ENCODE measurements at regions not wholly inside any gene's neighbourhood (a gene's known extent, or its start where the extent isn't known, plus 50 kb on each side); places are given as distances from the start of the nearest gene placed in this dataset.

DNA sequence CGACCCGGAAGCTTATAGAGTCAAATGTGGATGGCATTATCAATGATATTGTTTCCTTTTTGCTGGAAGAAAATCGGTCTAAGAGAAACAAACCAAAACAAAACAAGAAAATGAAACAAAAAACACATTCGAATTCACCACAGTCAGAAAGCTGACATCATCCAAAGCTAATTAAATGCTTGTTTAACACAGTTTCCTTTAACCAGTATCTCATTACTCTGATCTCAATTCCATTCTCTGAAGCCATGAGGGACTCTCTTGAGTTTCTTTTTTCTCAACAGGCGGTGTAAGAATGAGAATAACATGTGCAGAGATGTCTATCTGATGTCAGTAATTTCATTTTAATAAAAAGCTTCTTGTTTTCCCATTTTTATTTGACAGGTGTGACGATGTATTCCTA lies 1448.3 kb upstream of the DDX18 start:
- H3K9me3 ChIP-seq (ENCODE audit: severe bottlenecking), result no peaks in the 10 kb centered on the region
- TF ChIP-seq, protein P1, sequence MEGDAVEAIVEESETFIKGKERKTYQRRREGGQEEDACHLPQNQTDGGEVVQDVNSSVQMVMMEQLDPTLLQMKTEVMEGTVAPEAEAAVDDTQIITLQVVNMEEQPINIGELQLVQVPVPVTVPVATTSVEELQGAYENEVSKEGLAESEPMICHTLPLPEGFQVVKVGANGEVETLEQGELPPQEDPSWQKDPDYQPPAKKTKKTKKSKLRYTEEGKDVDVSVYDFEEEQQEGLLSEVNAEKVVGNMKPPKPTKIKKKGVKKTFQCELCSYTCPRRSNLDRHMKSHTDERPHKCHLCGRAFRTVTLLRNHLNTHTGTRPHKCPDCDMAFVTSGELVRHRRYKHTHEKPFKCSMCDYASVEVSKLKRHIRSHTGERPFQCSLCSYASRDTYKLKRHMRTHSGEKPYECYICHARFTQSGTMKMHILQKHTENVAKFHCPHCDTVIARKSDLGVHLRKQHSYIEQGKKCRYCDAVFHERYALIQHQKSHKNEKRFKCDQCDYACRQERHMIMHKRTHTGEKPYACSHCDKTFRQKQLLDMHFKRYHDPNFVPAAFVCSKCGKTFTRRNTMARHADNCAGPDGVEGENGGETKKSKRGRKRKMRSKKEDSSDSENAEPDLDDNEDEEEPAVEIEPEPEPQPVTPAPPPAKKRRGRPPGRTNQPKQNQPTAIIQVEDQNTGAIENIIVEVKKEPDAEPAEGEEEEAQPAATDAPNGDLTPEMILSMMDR (IDR thresholded peaks at IDR 0.05; ENCODE audit: low read depth, low read length), result no peak
- no peak overlapping the region for H3K27ac ChIP-seq
- no peaks in the 10 kb centered on the region for H3K36me3 ChIP-seq
- H3K27me3 ChIP-seq (ENCODE audit: insufficient read depth, low read depth, severe bottlenecking), result peaks cover 36% of the 10 kb centered on the region
- H3K4me3 ChIP-seq (ENCODE audit: low read depth, low read length), result no peak overlapping the region
- no peak for DNase-seq

DNA sequence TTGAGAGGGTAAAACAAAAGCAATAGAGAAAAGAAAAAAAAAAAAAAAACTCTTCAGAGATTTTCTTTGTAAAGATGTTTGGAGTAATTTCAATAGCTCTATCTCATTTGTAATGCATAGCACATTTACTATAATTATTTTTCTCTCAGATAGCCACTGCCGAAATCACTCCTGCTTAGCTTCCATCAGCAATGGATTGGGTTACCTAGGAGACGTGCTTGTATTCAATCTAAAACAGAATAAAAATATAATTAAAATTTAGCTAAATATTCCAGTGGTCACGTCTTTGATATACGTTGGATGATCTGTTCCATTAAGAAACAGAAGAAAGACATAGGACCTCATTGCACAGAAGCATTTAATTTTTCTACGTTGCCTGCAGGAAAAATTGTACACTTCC lies 1435.7 kb upstream of the DDX18 start:
- H3K36me3 ChIP-seq, result no peaks in the 10 kb centered on the region
- no peak overlapping the region for H3K4me3 ChIP-seq (ENCODE audit: low read depth, low read length)
- H3K27me3 ChIP-seq (ENCODE audit: insufficient read depth, low read depth, severe bottlenecking), result peaks cover 56% of the 10 kb centered on the region
- TF ChIP-seq, protein P1 (IDR thresholded peaks at IDR 0.05; ENCODE audit: low read depth, low read length), result no peak
- H3K9me3 ChIP-seq (ENCODE audit: severe bottlenecking), result peaks cover 3% of the 10 kb centered on the region
- no peak for DNase-seq
- no peak overlapping the region for H3K27ac ChIP-seq

DNA sequence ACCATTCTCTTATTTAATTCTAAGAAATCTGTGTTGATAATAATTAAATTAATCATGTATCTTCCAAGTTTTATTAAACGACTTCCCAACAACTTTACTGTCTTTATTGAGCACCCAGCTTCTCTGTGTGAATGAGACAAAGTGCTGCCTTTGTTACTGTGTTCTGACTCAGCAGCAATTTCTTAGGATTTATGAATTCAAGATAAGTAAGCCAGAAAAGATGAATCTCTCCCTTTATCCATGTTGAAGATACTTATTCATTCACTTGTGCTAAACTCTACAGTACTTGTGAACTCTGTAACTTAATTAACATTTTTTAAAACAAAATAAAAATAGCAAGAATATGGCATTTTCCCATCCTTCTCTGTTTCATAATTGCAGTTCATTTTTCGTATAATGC lies 1403.3 kb upstream of the DDX18 start:
- no peaks in the 10 kb centered on the region for H3K9me3 ChIP-seq (ENCODE audit: severe bottlenecking)
- no peak for DNase-seq
- no peak overlapping the region for H3K4me3 ChIP-seq (ENCODE audit: low read depth, low read length)
- H3K27ac ChIP-seq, result no peak overlapping the region
- TF ChIP-seq, protein P1 (IDR thresholded peaks at IDR 0.05; ENCODE audit: low read depth, low read length), result no peak
- peaks cover 35% of the 10 kb centered on the region for H3K27me3 ChIP-seq (ENCODE audit: insufficient read depth, low read depth, severe bottlenecking)
- H3K36me3 ChIP-seq, result no peaks in the 10 kb centered on the region

DNA sequence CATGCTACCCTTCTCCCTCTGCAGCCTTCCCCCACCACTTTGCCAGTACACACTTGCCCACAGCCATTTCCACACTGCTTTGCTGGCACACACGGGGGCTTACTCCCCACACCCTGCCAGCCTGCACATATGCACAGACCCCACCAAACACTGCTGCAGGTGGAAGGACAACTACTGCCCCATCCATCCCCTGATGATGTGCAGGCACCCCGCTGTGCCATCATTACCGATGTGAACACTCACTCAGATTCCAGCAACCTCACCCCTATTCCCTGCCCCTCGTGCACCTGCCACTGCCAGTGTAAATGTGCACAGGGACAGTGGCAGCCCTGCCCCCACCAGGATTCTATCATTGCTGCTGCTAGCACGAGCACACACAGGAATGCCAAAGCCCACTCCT lies 1400.8 kb upstream of the DDX18 start:
- H3K36me3 ChIP-seq, result no peaks in the 10 kb centered on the region
- H3K4me3 ChIP-seq (ENCODE audit: low read depth, low read length), result no peak overlapping the region
- peaks cover 33% of the 10 kb centered on the region for H3K27me3 ChIP-seq (ENCODE audit: insufficient read depth, low read depth, severe bottlenecking)
- no peak for DNase-seq
- TF ChIP-seq, protein P1 (IDR thresholded peaks at IDR 0.05; ENCODE audit: low read depth, low read length), result no peak
- no peak overlapping the region for H3K27ac ChIP-seq
- peaks cover 4% of the 10 kb centered on the region for H3K9me3 ChIP-seq (ENCODE audit: severe bottlenecking)

DNA sequence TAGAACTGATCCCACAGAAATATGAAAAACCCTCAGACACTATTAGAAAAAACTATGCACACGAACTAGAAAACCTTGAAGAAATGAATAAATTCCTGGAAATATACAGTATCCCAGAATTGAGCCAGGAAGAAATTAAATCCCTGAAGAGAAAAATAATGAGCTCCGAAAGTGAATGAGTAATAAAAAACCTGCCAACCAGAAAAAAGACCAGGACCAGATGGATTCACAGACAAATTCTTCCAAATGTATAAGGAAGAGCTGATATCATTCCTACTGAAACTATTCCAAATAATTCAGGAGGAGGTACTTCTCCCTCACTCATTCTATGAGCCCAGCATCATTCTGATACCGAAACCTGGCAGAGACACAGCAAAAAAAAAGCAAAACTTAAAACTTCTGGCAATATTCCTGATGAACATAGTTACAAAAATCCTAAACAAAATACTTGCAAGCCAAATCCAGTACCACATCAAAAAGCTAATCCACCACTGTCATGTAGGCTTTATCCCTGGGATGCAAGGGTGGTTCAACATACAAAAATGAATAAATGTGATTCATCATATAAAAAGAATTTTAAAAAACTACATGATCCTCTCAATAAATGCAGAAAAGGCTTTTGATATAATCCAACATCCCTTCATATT lies 1397.6 kb upstream of the DDX18 start:
- no peak overlapping the region for H3K4me3 ChIP-seq (ENCODE audit: low read depth, low read length)
- no peak overlapping the region for H3K27ac ChIP-seq
- peaks cover 4% of the 10 kb centered on the region for H3K9me3 ChIP-seq (ENCODE audit: severe bottlenecking)
- no peak for DNase-seq
- H3K27me3 ChIP-seq (ENCODE audit: insufficient read depth, low read depth, severe bottlenecking), result peaks cover 28% of the 10 kb centered on the region
- H3K36me3 ChIP-seq, result no peaks in the 10 kb centered on the region
- TF ChIP-seq, protein P1 (IDR thresholded peaks at IDR 0.05; ENCODE audit: low read depth, low read length), result no peak

DNA sequence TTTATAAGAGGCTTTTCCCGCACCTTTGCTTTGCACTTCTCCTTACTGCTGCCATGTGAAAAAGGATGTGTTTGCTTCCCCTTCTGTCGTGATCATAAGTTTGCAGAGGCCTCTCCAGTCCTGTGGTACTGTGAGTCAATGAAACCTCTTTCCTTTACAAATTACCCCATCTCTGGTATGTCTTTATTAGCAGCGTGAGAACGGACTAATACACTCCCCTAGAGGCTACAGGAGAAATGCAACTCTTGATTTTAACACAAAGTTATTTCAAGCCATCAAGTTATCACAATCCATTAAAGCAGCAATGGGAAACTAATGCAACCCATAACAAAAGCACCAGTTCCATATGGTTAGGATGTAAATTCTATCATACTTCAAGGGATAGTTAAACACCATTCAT lies 1378.8 kb upstream of the DDX18 start:
- TF ChIP-seq, protein P1 (IDR thresholded peaks at IDR 0.05; ENCODE audit: low read depth, low read length), result no peak
- no peak overlapping the region for H3K27ac ChIP-seq
- no peak for DNase-seq

More for the DNA sequence above, 1378.8 kb upstream of the DDX18 start:
- Histone ChIP-seq H3K36me3 (no peaks in the 10 kb centered on the region), H3K27me3 (ENCODE audit: insufficient read depth, low read depth, severe bottlenecking) (peaks cover 13% of the 10 kb centered on the region), H3K9me3 (ENCODE audit: severe bottlenecking) (no peaks in the 10 kb centered on the region), H3K4me3 (ENCODE audit: low read depth, low read length) (no peak overlapping the region)

All from WERI-Rb-1 (cell line).